Pancreas (tissue), 10 donors: ENCODE measurements at regions not wholly inside any gene's neighbourhood (a gene's known extent, or its start where the extent isn't known, plus 50 kb on each side); places are given as distances from the start of the nearest gene placed in this dataset.

Experiments
- ATAC-seq, 4 donors: fragments of 200-7000 bp; cut with Tn5 transposase; one replicate each; pipeline versions ENCODE4 v1.8.0 to v1.9.1; 2020; ENCODE audit warnings: mild to moderate bottlenecking in 4 of 4, moderate library complexity in 4 of 4
- DNase-seq, 6 donors: peaks; one replicate each; pipeline ENCODE4 v3.0.0-alpha.2; 2020
- FAIRE-seq: peaks from 2 replicates; lab custom pipeline; 2012; peaks lifted over from hg19 to GRCh38; lab: Jason Lieb, UNC
- H3K27ac ChIP-seq, 4 donors: fragments of 200-600 bp; sonication (generic); 1 replicate in 3 of 4; 2 replicates in 1 of 4; pipeline versions ENCODE4 v1.5.0 to v1.8.0; 2020
- H3K27me3 ChIP-seq, 4 donors: fragments of 200-600 bp; one replicate each; pipeline ENCODE4 v1.8.0; 2021
- H3K36me3 ChIP-seq, 3 donors: fragments of 200-600 bp; sonication (generic) in 1 of 3; one replicate each; pipeline versions ENCODE4 v1.5.0 to v1.8.0; 2020 to 2021
- H3K4me1 ChIP-seq, 3 donors: fragments of 200-600 bp; one replicate each; pipeline ENCODE4 v1.8.0; 2021
- H3K4me3 ChIP-seq, 4 donors: fragments of 200-600 bp; sonication (generic) in 2 of 4; one replicate each; pipeline versions ENCODE4 v1.5.0 to v1.8.0; 2020 to 2021
- H3K9me3 ChIP-seq, 4 donors: fragments of 200-600 bp; one replicate each; pipeline ENCODE4 v1.8.0; 2021
- CTCF ChIP-seq, 4 donors: fragments of 200-600 bp; sonication (generic) in 3 of 4; IDR thresholded peaks; one replicate each; pipeline versions ENCODE4 v1.5.0 to v1.8.0; 2021; ENCODE audit warnings: antibody characterized with exemption in 4 of 4
- WGBS, 2 donors: extraction: QIAGEN DNeasy Blood & Tissue Kit; methylation state at CpG; one replicate each; pipeline ENCODE4 v1.1.7; 2013; 5-methylcytosine and 5-hydroxymethylcytosine counted together
- intact Hi-C, 3 donors: fragments of 100-400 bp; cut with DNase I; formaldehyde crosslinking; loops; one replicate each; pipeline versions ENCODE4 v1.11.1 to v1.14.2; 2022
- donor health status: healthy with polysubstance abuse.
- donor health status: DM: no; HTN: no; CAD: no; lungs with moderate emphysema.
- donor health status: DM: no; HTN: no; CAD: no.
- donor health status: control.
- donor health status: control.
- donor health status: Bipolar disorder and iron deficiency.
- donor health status: DM: yes; HTN: yes; CAD: no.
- donor health status: DM: no; HTN: no; CAD: no.
- donor health status: DM: no; HTN: no; CAD: no.
- donor health status: DM: yes; HTN: yes; CAD: no.

GRCh38 chr2:16404551-16405300 lies 260.9 kb downstream of the CYRIA start:
- Histone ChIP-seq H3K9me3 (no peaks in the 10 kb centered on the region), H3K4me1 (no peaks in the 10 kb centered on the region), H3K27ac (no peak overlapping the region), H3K36me3 (no peaks in the 10 kb centered on the region), H3K27me3 (no peaks in the 10 kb centered on the region), H3K4me3 (no peak overlapping the region)
- no peak for TF ChIP-seq CTCF (IDR thresholded peaks at IDR 0.05)
- ATAC-seq (no peak), DNase-seq (no peak), FAIRE-seq (no peak)
- 61 to 83% methylated on average over 5 of the region's 5 CpGs for WGBS, 2 donors
- intact Hi-C loops, result loop anchor here in 1 of 3 donors (5.0 kb wide), 1 partner anchor 68 kb away; no protein-coding TSS in a partner anchor

- intact Hi-C loops, result loop anchor here in 1 of 3 donors (5.0 kb wide), 1 partner anchor 68 kb away; no protein-coding TSS in a partner anchor
- Histone ChIP-seq H3K4me3 (no peak overlapping the region), H3K27me3 (no peaks in the 10 kb centered on the region), H3K4me1 (no peaks in the 10 kb centered on the region), H3K27ac (no peak overlapping the region), H3K36me3 (no peaks in the 10 kb centered on the region), H3K9me3 (no peaks in the 10 kb centered on the region)
- 26 to 86% methylated on average over 3 of the region's 3 CpGs for WGBS, 2 donors
- TF ChIP-seq CTCF (IDR thresholded peaks at IDR 0.05), result no peak
- FAIRE-seq (no peak), DNase-seq (no peak), ATAC-seq (no peak)
These were observed 261.5 kb downstream of the CYRIA start for GRCh38 chr2:16404146-16404545.

GRCh38 chr2:16402891-16403290 lies 262.7 kb downstream of the CYRIA start:
- FAIRE-seq (no peak), ATAC-seq (no peak), DNase-seq (no peak)
- Histone ChIP-seq H3K36me3 (no peaks in the 10 kb centered on the region), H3K27ac (no peak overlapping the region), H3K9me3 (no peaks in the 10 kb centered on the region), H3K27me3 (no peaks in the 10 kb centered on the region), H3K4me1 (no peaks in the 10 kb centered on the region), H3K4me3 (no peak overlapping the region)
- WGBS, 2 donors, result 69 to 79% methylated on average over 5 of the region's 5 CpGs
- intact Hi-C loops, result loop anchor here in 1 of 3 donors (5.0 kb wide), 1 partner anchor 69 kb away; no protein-coding TSS in a partner anchor
- no peak for TF ChIP-seq CTCF (IDR thresholded peaks at IDR 0.05)

GRCh38 chr2:16401761-16402300 lies 263.8 kb downstream of the CYRIA start:
- no peak for ATAC-seq
- H3K27me3 ChIP-seq, result no peaks in the 10 kb centered on the region
- no peaks in the 10 kb centered on the region for H3K4me1 ChIP-seq
- no peak overlapping the region for H3K4me3 ChIP-seq
- intact Hi-C loops, result loop anchor here in 1 of 3 donors (5.0 kb wide), 1 partner anchor 70 kb away; no protein-coding TSS in a partner anchor
- H3K9me3 ChIP-seq, result no peaks in the 10 kb centered on the region
- H3K36me3 ChIP-seq, result no peaks in the 10 kb centered on the region
- no peak for FAIRE-seq
- WGBS, 2 donors, result 72 to 75% methylated on average over 7 of the region's 7 CpGs
- TF ChIP-seq CTCF (IDR thresholded peaks at IDR 0.05), result no peak
- H3K27ac ChIP-seq, result no peak overlapping the region
- DNase-seq, result no peak
